ENCODE measurements at regions not wholly inside any gene's neighbourhood (a gene's known extent, or its start where the extent isn't known, plus 50 kb on each side); places are given as distances from the start of the nearest gene placed in this dataset.

DNA sequence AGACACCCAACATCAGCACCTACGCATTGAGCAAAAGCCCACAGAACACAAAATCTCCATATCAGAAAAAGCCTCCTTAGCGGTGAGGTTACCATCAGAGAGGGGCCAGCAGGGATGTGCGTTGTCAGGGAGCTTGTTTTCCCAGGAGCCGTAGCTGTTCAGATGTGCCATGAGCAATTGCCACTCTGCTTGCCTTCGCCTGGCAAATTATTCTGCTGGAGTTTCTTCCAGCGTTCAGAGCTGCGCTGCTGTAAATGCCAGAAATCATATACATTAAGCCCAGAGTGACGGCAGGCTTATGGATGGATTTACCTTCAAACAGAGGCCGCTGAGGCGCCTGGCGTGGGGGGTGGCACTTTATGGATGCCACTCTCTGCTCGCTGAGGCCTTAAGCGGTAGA, 632.3 kb downstream of the BCOR start:
- no peaks in the 10 kb centered on the region for H3K9me2 ChIP-seq (ENCODE audit: insufficient read depth)
- no peak overlapping the region for H3K27ac ChIP-seq (ENCODE audit: low read depth, low read length)
- intact Hi-C loops (cut with micrococcal nuclease), result no loop called here
- no peak overlapping the region for H2AFZ ChIP-seq (ENCODE audit: low read depth, low read length, poor library complexity, severe bottlenecking)
- no peak overlapping the region for H3K4me3 ChIP-seq (replicated peaks in 1 of 2; ENCODE audit: low read depth in 1 of 2, low read length in 2 of 2)
- H3K9ac ChIP-seq (ENCODE audit: low read length), result no peak overlapping the region
- TF ChIP-seq, protein P1, sequence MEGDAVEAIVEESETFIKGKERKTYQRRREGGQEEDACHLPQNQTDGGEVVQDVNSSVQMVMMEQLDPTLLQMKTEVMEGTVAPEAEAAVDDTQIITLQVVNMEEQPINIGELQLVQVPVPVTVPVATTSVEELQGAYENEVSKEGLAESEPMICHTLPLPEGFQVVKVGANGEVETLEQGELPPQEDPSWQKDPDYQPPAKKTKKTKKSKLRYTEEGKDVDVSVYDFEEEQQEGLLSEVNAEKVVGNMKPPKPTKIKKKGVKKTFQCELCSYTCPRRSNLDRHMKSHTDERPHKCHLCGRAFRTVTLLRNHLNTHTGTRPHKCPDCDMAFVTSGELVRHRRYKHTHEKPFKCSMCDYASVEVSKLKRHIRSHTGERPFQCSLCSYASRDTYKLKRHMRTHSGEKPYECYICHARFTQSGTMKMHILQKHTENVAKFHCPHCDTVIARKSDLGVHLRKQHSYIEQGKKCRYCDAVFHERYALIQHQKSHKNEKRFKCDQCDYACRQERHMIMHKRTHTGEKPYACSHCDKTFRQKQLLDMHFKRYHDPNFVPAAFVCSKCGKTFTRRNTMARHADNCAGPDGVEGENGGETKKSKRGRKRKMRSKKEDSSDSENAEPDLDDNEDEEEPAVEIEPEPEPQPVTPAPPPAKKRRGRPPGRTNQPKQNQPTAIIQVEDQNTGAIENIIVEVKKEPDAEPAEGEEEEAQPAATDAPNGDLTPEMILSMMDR (IDR thresholded peaks at IDR 0.05 in 2 of 3, conservative IDR thresholded peaks at IDR 0.05 in 1 of 3; ENCODE audit: borderline replicate concordance in 1 of 3, insufficient read depth in 1 of 3, low read depth in 2 of 3, low read length in 2 of 3), result no peak
- TF ChIP-seq RAD21 (IDR thresholded peaks at IDR 0.05; ENCODE audit: low read depth), result no peak
- H3K4me2 ChIP-seq (ENCODE audit: low read length), result no peak overlapping the region
- ChIA-PET RAD21 (ENCODE audit: low non-redundant PET in 1 of 2, low total read pairs in 2 of 2, uncharacterized antibody in 2 of 2, unreplicated experiment in 2 of 2) (no interaction called here), CTCF (no interaction called here), POLR2A (no interaction called here)
- H4K20me1 ChIP-seq (ENCODE audit: insufficient read depth), result no peaks in the 10 kb centered on the region
- H3K79me2 ChIP-seq (ENCODE audit: insufficient read depth, low read length), result no peaks in the 10 kb centered on the region
- H3K9me3 ChIP-seq (ENCODE audit: control insufficient read depth in 1 of 2, insufficient read depth in 1 of 2, low read depth in 1 of 2, low read length in 2 of 2), result no peaks in the 10 kb centered on the region
- no peaks in the 10 kb centered on the region for H3K36me3 ChIP-seq (ENCODE audit: control insufficient read depth in 1 of 2, insufficient read depth in 2 of 2, low read length in 2 of 2)
- DNase-seq (ENCODE audit: low read depth, low spot score) (no peak), ATAC-seq (no peak)
- peaks cover 7% of the 10 kb centered on the region; the same call in 1 of the 2 replicates for H3K27me3 ChIP-seq (ENCODE audit: insufficient read depth, low read length)
- BruUV-seq (replicated peaks), result no TSS peak
- no peaks in the 10 kb centered on the region for H3K4me1 ChIP-seq (ENCODE audit: control insufficient read depth in 1 of 2, insufficient read depth in 2 of 2, low read length in 2 of 2)

DNA sequence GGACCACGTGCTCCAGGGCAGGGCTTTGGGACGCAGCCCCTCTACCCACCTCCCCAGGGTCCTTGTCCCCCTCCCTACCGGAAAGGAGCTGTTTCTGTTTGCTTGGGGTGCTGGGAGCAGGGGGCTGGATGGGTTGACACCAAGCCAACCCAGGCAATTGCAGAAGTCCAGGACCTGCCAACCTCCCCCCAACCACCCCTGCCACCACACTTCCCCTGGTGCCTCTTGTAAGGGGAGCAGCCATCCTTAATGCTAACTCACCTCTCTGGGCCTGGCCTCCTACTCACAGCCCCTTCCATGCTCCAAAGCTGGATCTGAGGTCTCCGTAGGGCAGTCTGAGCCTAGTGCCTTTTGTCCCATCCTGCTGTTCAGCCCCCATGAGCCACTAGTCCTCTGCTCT, 631.9 kb downstream of the BCOR start:
- RAD21 ChIA-PET (ENCODE audit: low non-redundant PET in 1 of 2, low total read pairs in 2 of 2, uncharacterized antibody in 2 of 2, unreplicated experiment in 2 of 2), result no interaction called here
- intact Hi-C loops (cut with micrococcal nuclease), result no loop called here

More for the DNA sequence above, 631.9 kb downstream of the BCOR start:
- H3K36me3 ChIP-seq (ENCODE audit: control insufficient read depth in 1 of 2, insufficient read depth in 2 of 2, low read length in 2 of 2), result no peaks in the 10 kb centered on the region
- H3K9me3 ChIP-seq (ENCODE audit: control insufficient read depth in 1 of 2, insufficient read depth in 1 of 2, low read depth in 1 of 2, low read length in 2 of 2), result no peaks in the 10 kb centered on the region
- H3K4me1 ChIP-seq (ENCODE audit: control insufficient read depth in 1 of 2, insufficient read depth in 2 of 2, low read length in 2 of 2), result no peaks in the 10 kb centered on the region
- DNase-seq (ENCODE audit: low read depth, low spot score) (no peak), ATAC-seq (no peak)
- H3K4me3 ChIP-seq (replicated peaks in 1 of 2; ENCODE audit: low read depth in 1 of 2, low read length in 2 of 2), result no peak overlapping the region
- ChIA-PET POLR2A (no interaction called here), CTCF (no interaction called here)
- no peaks in the 10 kb centered on the region for H3K79me2 ChIP-seq (ENCODE audit: insufficient read depth, low read length)
- no peak overlapping the region for H3K4me2 ChIP-seq (ENCODE audit: low read length)
- TF ChIP-seq TCF7L2 (IDR thresholded peaks at IDR 0.05; ENCODE audit: borderline replicate concordance, extremely low read depth, insufficient read depth, insufficient read length) (no peak), JUND (IDR thresholded peaks at IDR 0.05) (no peak), CEBPB (IDR thresholded peaks at IDR 0.05; ENCODE audit: low read depth) (no peak), FOSL1 (IDR thresholded peaks at IDR 0.05; ENCODE audit: low read depth) (no peak), SRF (IDR thresholded peaks at IDR 0.05; ENCODE audit: low read depth) (no peak)
- H2AFZ ChIP-seq (ENCODE audit: low read depth, low read length, poor library complexity, severe bottlenecking), result no peak overlapping the region
- no peak overlapping the region for H3K27ac ChIP-seq (ENCODE audit: low read depth, low read length)
- BruUV-seq (replicated peaks), result no TSS peak
- H3K9ac ChIP-seq (ENCODE audit: low read length), result no peak overlapping the region
- no peaks in the 10 kb centered on the region for H3K9me2 ChIP-seq (ENCODE audit: insufficient read depth)
- H3K27me3 ChIP-seq (ENCODE audit: insufficient read depth, low read length), result peaks cover 7% of the 10 kb centered on the region; the same call in 1 of the 2 replicates
- H4K20me1 ChIP-seq (ENCODE audit: insufficient read depth), result no peaks in the 10 kb centered on the region

All from HCT116 (cell line).